HT-29 (cell line): ENCODE measurements at regions not wholly inside any gene's neighbourhood (a gene's known extent, or its start where the extent isn't known, plus 50 kb on each side); places are given as distances from the start of the nearest gene placed in this dataset. TPM values are rescaled to one million over a fixed set of nuclear protein-coding genes. Genes with fewer than 3 reads are reported as not detected.
A peak's percentile ranks its signal among the peaks of the same experiment; 100 is the strongest.

Source experiments
- DNase-seq: peaks from one replicate; pipeline ENCODE4 v3.0.0-alpha.2; 2015; ENCODE audit warnings: low spot score
- small RNA-seq: library from RNA; depleted of rRNA; stranded (forward); fragments of <200 nt; gene quantifications from one replicate; pipeline ENCODE3, GENCODE V24; 2014

DNA sequence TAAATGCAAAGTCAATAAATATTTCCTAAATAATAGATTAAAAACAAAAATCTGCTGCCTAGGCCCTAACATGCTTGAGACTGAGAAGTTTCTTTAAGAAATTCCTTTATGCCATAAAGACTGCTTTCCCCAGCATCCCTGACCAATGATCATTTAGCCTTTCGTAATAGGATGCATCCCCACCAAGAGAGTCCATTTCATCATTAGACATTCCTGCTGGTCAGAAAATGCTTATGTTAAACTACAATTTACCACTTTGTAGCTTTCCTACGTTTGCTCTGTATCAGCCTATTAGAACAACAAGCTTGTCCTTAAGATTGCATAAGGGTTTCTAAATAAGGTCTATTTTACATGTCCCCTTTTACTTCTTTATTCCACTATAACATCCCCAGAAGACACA lies 59.8 kb upstream of the HSF2 start:
- no peak for DNase-seq

GRCh38 chr6:122347280-122347679 lies 52.2 kb upstream of the HSF2 start:
- DNase-seq: no peak

DNA sequence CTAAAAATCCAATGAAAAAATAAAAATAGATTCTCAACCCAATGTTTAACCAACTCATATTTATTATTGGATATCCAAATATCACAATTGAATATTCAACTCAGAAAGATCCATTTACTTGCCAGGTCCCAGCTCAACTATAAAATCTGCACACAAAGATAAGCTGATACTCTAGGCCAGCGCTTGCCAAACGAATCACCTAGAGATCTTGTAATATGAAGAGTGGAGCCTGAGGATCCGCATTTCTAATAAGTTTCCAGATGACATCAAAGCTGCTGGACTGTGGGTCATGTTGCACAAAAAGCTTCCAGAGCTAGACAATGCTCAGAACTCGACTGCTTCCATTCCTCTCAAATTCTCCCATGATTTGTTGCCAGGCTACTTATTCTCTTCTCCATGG lies 51.7 kb upstream of the HSF2 start:
- no peak for DNase-seq

Small RNA genes lying in the stretch of these regions (small RNA-seq; reads per million reads assigned to genes)
- gene AL603865.2: not detected
- gene RNU1-18P: 0.79 reads per million, percentile 18 among the genes with 10 or more reads in this experiment
- gene RNU2-8P: 2.1 reads per million, percentile 66 among the genes with 10 or more reads in this experiment
- gene RNU4-76P: not detected
